Dendritic cell treated with granulocyte-macrophage colony-stimulating factor and Interleukin-4, amounts not matched to agents 40 ng/mL and 50 ng/mL, for 4 days (primary cell): ENCODE measurements at regions not wholly inside any gene's neighbourhood (a gene's known extent, or its start where the extent isn't known, plus 50 kb on each side); places are given as distances from the start of the nearest gene placed in this dataset.
"Not testable (repeated sequence)": the region's sequence is repeated elsewhere in the genome, so short reads cannot be mapped to it uniquely, and the experiment has no call there.

Experiments used
- H3K27ac Mint-ChIP-seq: one replicate; pipeline ENCODE4 v1.8.0; 2022; ENCODE audit warnings: mild to moderate bottlenecking, mixed read lengths
- H3K27me3 Mint-ChIP-seq: one replicate; pipeline ENCODE4 v1.8.0; 2022; ENCODE audit warnings: mild to moderate bottlenecking, mixed read lengths
- H3K36me3 Mint-ChIP-seq: one replicate; pipeline ENCODE4 v1.8.0; 2022; ENCODE audit warnings: low read depth, mixed read lengths
- H3K4me1 Mint-ChIP-seq: one replicate; pipeline ENCODE4 v1.8.0; 2022; ENCODE audit warnings: low read depth, mixed read lengths
- H3K4me3 Mint-ChIP-seq: one replicate; pipeline ENCODE4 v1.8.0; 2022; ENCODE audit warnings: mild to moderate bottlenecking, moderate library complexity, mixed read lengths
- H3K9me3 Mint-ChIP-seq: one replicate; pipeline ENCODE4 v1.8.0; 2022; ENCODE audit warnings: mixed read lengths
- intact Hi-C: fragments of 100-400 bp; cut with micrococcal nuclease; formaldehyde crosslinking; loops from one replicate; pipeline ENCODE4 v1.15.0; 2022

GRCh38 chr4:174388461-174389145 lies 104.9 kb downstream of the CEP44 start:
- H3K4me3 Mint-ChIP-seq = no peak overlapping the region
- no peaks in the 10 kb centered on the region for H3K36me3 Mint-ChIP-seq
- intact Hi-C loops = no loop called here
- H3K27ac Mint-ChIP-seq = no peak overlapping the region
- no peaks in the 10 kb centered on the region for H3K9me3 Mint-ChIP-seq
- H3K27me3 Mint-ChIP-seq = no peaks in the 10 kb centered on the region
- no peaks in the 10 kb centered on the region for H3K4me1 Mint-ChIP-seq

- no peaks in the 10 kb centered on the region for H3K4me1 Mint-ChIP-seq
Measured at GRCh38 chr4:174387721-174388120, 104.0 kb downstream of the CEP44 start.

GRCh38 chr4:174387143-174387542 lies 103.4 kb downstream of the CEP44 start:
- no peaks in the 10 kb centered on the region for H3K36me3 Mint-ChIP-seq
- intact Hi-C loops = no loop called here
- H3K4me1 Mint-ChIP-seq = no peaks in the 10 kb centered on the region
- no peaks in the 10 kb centered on the region for H3K9me3 Mint-ChIP-seq
- H3K27ac Mint-ChIP-seq = no peak overlapping the region
- H3K4me3 Mint-ChIP-seq = no peak overlapping the region
- no peaks in the 10 kb centered on the region for H3K27me3 Mint-ChIP-seq

More at GRCh38 chr4:174387721-174388120, 104.0 kb downstream of the CEP44 start:
- intact Hi-C loops = no loop called here
- Mint-ChIP-seq H3K4me3 (no peak overlapping the region), H3K9me3 (no peaks in the 10 kb centered on the region), H3K36me3 (no peaks in the 10 kb centered on the region), H3K27me3 (no peaks in the 10 kb centered on the region), H3K27ac (no peak overlapping the region)

GRCh38 chr4:174383783-174384182 lies 100.1 kb downstream of the CEP44 start:
- intact Hi-C loops = no loop called here
- peaks cover 3% of the 10 kb centered on the region for H3K27me3 Mint-ChIP-seq
- H3K27ac Mint-ChIP-seq = no peak overlapping the region
- no peak overlapping the region for H3K4me3 Mint-ChIP-seq
- no peaks in the 10 kb centered on the region for H3K4me1 Mint-ChIP-seq
- H3K36me3 Mint-ChIP-seq = no peaks in the 10 kb centered on the region
- H3K9me3 Mint-ChIP-seq = no peaks in the 10 kb centered on the region

- intact Hi-C loops, H3K4me1 Mint-ChIP-seq, H3K36me3 Mint-ChIP-seq, H3K9me3 Mint-ChIP-seq, H3K27ac Mint-ChIP-seq, H3K27me3 Mint-ChIP-seq, H3K4me3 Mint-ChIP-seq: not testable (repeated sequence)
Measured at GRCh38 chr4:174382938-174383605, 99.4 kb downstream of the CEP44 start.
